Uterus (tissue), 2 donors: ENCODE measurements at regions not wholly inside any gene's neighbourhood (a gene's known extent, or its start where the extent isn't known, plus 50 kb on each side); places are given as distances from the start of the nearest gene placed in this dataset.

Experiments
- POLR2A ChIP-seq, 2 donors: fragments of 450-650 bp; IDR thresholded peaks; one replicate each; pipeline ENCODE4 v1.6.1; 2016; ENCODE audit warnings: antibody characterized with exemption in 2 of 2, mild to moderate bottlenecking in 1 of 2, moderate library complexity in 1 of 2
- TF ChIP-seq, protein P1 (sequence below), 4 experiments: fragments of 200-600 bp in 2 of 4; fragments of 450-650 bp in 2 of 4; sonication (generic) in 2 of 4; IDR thresholded peaks; one replicate each; pipeline ENCODE4 v1.5.1; 2016 to 2019; ENCODE audit warnings: antibody characterized with exemption in 4 of 4, mild to moderate bottlenecking in 2 of 4, moderate library complexity in 1 of 4

DNA sequence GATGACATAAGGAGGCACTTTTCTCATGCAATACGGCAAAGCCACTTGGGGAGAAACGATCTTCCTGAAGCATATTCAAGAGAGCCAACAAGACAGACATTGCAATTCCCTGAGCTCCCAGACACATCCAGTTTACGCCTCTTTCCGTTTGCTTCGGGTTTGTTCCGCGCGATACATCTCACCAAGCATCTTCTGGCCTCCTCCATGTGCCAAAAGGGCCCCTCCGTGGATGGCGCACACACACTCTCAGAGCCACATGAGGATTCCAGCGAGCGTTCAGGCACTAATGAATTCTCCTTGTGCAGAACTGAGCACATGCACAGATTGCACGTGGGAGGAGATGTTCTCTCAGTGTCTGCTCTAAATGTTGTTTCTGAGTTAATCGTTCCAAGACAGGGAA is 146.7 kb upstream of the SHISA6 start:
- TF ChIP-seq, protein P1, sequence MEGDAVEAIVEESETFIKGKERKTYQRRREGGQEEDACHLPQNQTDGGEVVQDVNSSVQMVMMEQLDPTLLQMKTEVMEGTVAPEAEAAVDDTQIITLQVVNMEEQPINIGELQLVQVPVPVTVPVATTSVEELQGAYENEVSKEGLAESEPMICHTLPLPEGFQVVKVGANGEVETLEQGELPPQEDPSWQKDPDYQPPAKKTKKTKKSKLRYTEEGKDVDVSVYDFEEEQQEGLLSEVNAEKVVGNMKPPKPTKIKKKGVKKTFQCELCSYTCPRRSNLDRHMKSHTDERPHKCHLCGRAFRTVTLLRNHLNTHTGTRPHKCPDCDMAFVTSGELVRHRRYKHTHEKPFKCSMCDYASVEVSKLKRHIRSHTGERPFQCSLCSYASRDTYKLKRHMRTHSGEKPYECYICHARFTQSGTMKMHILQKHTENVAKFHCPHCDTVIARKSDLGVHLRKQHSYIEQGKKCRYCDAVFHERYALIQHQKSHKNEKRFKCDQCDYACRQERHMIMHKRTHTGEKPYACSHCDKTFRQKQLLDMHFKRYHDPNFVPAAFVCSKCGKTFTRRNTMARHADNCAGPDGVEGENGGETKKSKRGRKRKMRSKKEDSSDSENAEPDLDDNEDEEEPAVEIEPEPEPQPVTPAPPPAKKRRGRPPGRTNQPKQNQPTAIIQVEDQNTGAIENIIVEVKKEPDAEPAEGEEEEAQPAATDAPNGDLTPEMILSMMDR (IDR thresholded peaks at IDR 0.05): no peak
- TF ChIP-seq POLR2A (IDR thresholded peaks at IDR 0.05): no peak
